GM12878 (cell line): ENCODE measurements at regions not wholly inside any gene's neighbourhood (a gene's known extent, or its start where the extent isn't known, plus 50 kb on each side); places are given as distances from the start of the nearest gene placed in this dataset.

Experiments used
- ATAC-seq: fragments of 200-7000 bp; cut with Tn5 transposase; 3 replicates; pipeline ENCODE4 v1.9.1; 2020; ENCODE audit warnings: mild to moderate bottlenecking, moderate library complexity
- BruUV-seq: library from RNA; stranded (reverse); fragments of 400-500 nt; replicated peaks from 2 replicates; lab custom pipeline; 2021; lab: Mats Ljungman, UMichigan
- CTCF ChIA-PET: fragments of 300-600 bp; sonication (Branson Sonifier 250); formaldehyde crosslinking; extraction: SDS; loops from one replicate; lab custom pipeline; 2021; ENCODE audit warnings: inconsistent platforms; lab: Yijun Ruan, JAX
- POLR2A ChIA-PET: fragments of 350-600 bp; formaldehyde crosslinking; extraction: SDS; loops from one replicate; lab custom pipeline; 2021; ENCODE audit warnings: inconsistent platforms; lab: Charles Lee
- RAD21 ChIA-PET: fragments of 300-600 bp; sonication (Branson Sonifier 250); formaldehyde crosslinking; loops from one replicate; lab custom pipeline; 2023; ENCODE audit warnings: antibody characterized with exemption; ENCODE audit not compliant: unreplicated experiment; lab: Charles Lee
- SMC1A ChIA-PET: fragments of 300-600 bp; sonication (Branson Sonifier 250); formaldehyde crosslinking; loops from one replicate; lab custom pipeline; 2023; ENCODE audit not compliant: unreplicated experiment, uncharacterized antibody; lab: Charles Lee
- DNase-seq: peaks from one replicate; pipeline ENCODE4 v3.0.0-alpha.2; 2011; ENCODE audit warnings: low read depth, low spot score
- FAIRE-seq: peaks from 3 replicates; lab custom pipeline; 2011; peaks lifted over from hg19 to GRCh38; lab: Jason Lieb, UNC
- H2AFZ ChIP-seq: 2 replicates; pipeline ENCODE4 v1.6.0; 2011; ENCODE audit warnings: low read depth, low read length, control low read depth; ENCODE audit not compliant: control insufficient read depth
- H3K27ac ChIP-seq: 2 replicates; pipeline ENCODE4 v1.5.1; 2011; ENCODE audit warnings: control low read depth; ENCODE audit not compliant: control insufficient read depth, insufficient read depth
- H3K27me3 ChIP-seq, 2 experiments: replicated peaks in 1 of 2; 2 replicates each; pipeline versions ENCODE4 v1.6.0 to v1.6.1; 2011; ENCODE audit warnings: low read length in 1 of 2; ENCODE audit not compliant: control insufficient read depth in 2 of 2, insufficient read depth in 2 of 2
- H3K36me3 ChIP-seq, 2 experiments: 2 replicates each; pipeline ENCODE4 v1.5.1; 2011; ENCODE audit warnings: low read length in 1 of 2; ENCODE audit not compliant: control insufficient read depth in 2 of 2, insufficient read depth in 2 of 2
- H3K4me1 ChIP-seq: 2 replicates; pipeline ENCODE4 v1.6.1; 2011; ENCODE audit warnings: mild to moderate bottlenecking, low read length, moderate library complexity, mixed read lengths; ENCODE audit not compliant: control insufficient read depth, insufficient read depth
- H3K4me2 ChIP-seq: 2 replicates; pipeline ENCODE4 v1.6.0; 2011; ENCODE audit warnings: control low read depth; ENCODE audit not compliant: control insufficient read depth, insufficient read depth
- H3K4me3 ChIP-seq: fragments of 200-600 bp; sonication (generic); 2 replicates; pipeline ENCODE4 v1.5.1; 2016
- H3K79me2 ChIP-seq: 2 replicates; pipeline ENCODE4 v1.6.0; 2011; ENCODE audit warnings: low read length; ENCODE audit not compliant: control insufficient read depth, insufficient read depth
- H3K9ac ChIP-seq: 2 replicates; pipeline ENCODE4 v1.8.0; 2011; ENCODE audit warnings: low read length, control low read depth, mixed read lengths; ENCODE audit not compliant: control insufficient read depth, insufficient read depth
- H3K9me3 ChIP-seq: replicated peaks from 3 replicates; pipeline ENCODE4 v1.5.1; 2011; ENCODE audit warnings: mild to moderate bottlenecking, low read length; ENCODE audit not compliant: control insufficient read depth, insufficient read depth
- H4K20me1 ChIP-seq: 2 replicates; pipeline ENCODE4 v1.6.0; 2011; ENCODE audit not compliant: control insufficient read depth, insufficient read depth
- CTCF ChIP-seq, 3 experiments: IDR thresholded peaks in 2 of 3; conservative IDR thresholded peaks in 1 of 3; 2 replicates each; pipeline ENCODE4 v1.5.1; 2011; ENCODE audit warnings: low read depth in 3 of 3, low read length in 3 of 3, mild to moderate bottlenecking in 3 of 3, control low read depth in 2 of 3, moderate library complexity in 2 of 3, inconsistent platforms in 1 of 3, mixed read lengths in 1 of 3; ENCODE audit not compliant: control insufficient read depth in 2 of 3, insufficient read depth in 1 of 3; ENCODE audit errors: extremely low read depth in 1 of 3
- E2F4 ChIP-seq: IDR thresholded peaks from 2 replicates; pipeline ENCODE4 v1.6.1; 2012; ENCODE audit warnings: low read depth, low read length, improper control_type of control experiment
- IKZF2 ChIP-seq, 2 experiments: fragments of 450-650 bp; IDR thresholded peaks; 2 replicates each; pipeline ENCODE4 v1.6.1; 2017; ENCODE audit warnings: mild to moderate bottlenecking in 2 of 2, moderate library complexity in 2 of 2
- MXI1 ChIP-seq: fragments of 150-350 bp; IDR thresholded peaks from 2 replicates; pipeline ENCODE4 v1.6.1; 2011; ENCODE audit warnings: low read depth, mild to moderate bottlenecking, inconsistent platforms, low read length, improper control_type of control experiment
- NR2F1 ChIP-seq: fragments of 450-650 bp; conservative IDR thresholded peaks from 2 replicates; pipeline ENCODE4 v1.6.1; 2017; ENCODE audit warnings: mild to moderate bottlenecking
- WGBS: methylation state at CpG from one replicate; pipeline ENCODE4 v1.1.6; 2016; ENCODE audit warnings: low lambda C conversion rate; ENCODE audit not compliant: insufficient replicate concordance, insufficient coverage; ENCODE audit errors: missing lambda C conversion rate; 5-methylcytosine and 5-hydroxymethylcytosine counted together
- in situ Hi-C: fragments of 300-500 bp; cut with MboI; formaldehyde crosslinking; loops from 9 replicates; pipeline ENCODE4 v1.14.3; 2018; ENCODE audit warnings: mixed read lengths
- intact Hi-C: fragments of 100-400 bp; cut with micrococcal nuclease; formaldehyde crosslinking; loops from one replicate; pipeline ENCODE4 v1.14.2; 2022; ENCODE audit not compliant: unreplicated experiment

- TF ChIP-seq CTCF (IDR thresholded peaks at IDR 0.05 in 2 of 3, conservative IDR thresholded peaks at IDR 0.05 in 1 of 3; ENCODE audit: control insufficient read depth in 2 of 3, extremely low read depth in 1 of 3, insufficient read depth in 1 of 3, low read depth in 3 of 3, low read length in 3 of 3) (no peak), E2F4 (no peak), NR2F1 (no peak)
These were observed 58.1 kb upstream of the HABP2 start (continued) for GRCh38 chr10:113494761-113495160.

- Histone ChIP-seq H3K27me3 (peaks cover 0 to 3% of the 10 kb centered on the region in 2 experiments; a peak in 2 of 4 replicates), H3K36me3 (no peaks in the 10 kb centered on the region), H3K4me1 (no peaks in the 10 kb centered on the region), H4K20me1 (no peaks in the 10 kb centered on the region), H3K4me3 (no peak overlapping the region), H3K4me2 (no peak overlapping the region), H3K27ac (no peak overlapping the region), H3K9me3 (no peaks in the 10 kb centered on the region), H2AFZ (no peak overlapping the region), H3K9ac (no peak overlapping the region), H3K79me2 (no peaks in the 10 kb centered on the region)
- SMC1A ChIA-PET, result no interaction called here
- TF ChIP-seq MXI1 (no peak), IKZF2 (IDR thresholded peaks at IDR 0.05) (no peak)
- FAIRE-seq, result no peak
- CTCF ChIA-PET, result interaction anchor here (0.7 kb wide), 1 partner anchor 90 kb away, joined by 3 read pairs; no protein-coding TSS in a partner anchor
- WGBS, result 31% methylated on average over 8 of the region's 8 CpGs
- DNase-seq, result no peak
- no TSS peak for BruUV-seq
- ATAC-seq, result no peak
- in situ Hi-C loops, result no loop called here
- intact Hi-C loops, result no loop called here
- RAD21 ChIA-PET, result no interaction called here
- POLR2A ChIA-PET, result no interaction called here
These were observed 57.3 kb upstream of the HABP2 start for GRCh38 chr10:113495553-113495952.
